ENCODE measurements at regions not wholly inside any gene's neighbourhood (a gene's known extent, or its start where the extent isn't known, plus 50 kb on each side); places are given as distances from the start of the nearest gene placed in this dataset.

DNA sequence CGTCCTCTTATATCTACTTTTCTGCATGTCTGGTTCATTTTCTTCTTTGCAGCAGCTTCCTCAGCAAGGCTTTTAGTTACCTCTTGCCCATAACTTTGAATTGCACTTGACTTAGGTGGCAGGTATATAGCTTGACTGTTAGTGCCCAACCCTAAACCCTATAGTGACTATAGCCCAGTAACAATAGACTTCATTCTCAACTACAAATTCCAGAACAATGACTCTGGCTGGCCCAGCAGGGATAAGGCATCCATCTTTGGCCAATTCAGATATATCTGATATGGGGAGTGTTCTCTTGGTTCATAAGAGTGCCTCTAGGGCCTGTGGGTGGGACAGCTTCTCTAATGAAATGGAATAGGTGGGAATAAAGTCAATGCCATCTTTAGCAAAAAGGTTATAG is 246.2 kb downstream of the DMRT2 start:
- no peak for DNase-seq (ENCODE audit: low spot score)
- TF ChIP-seq, protein P1, sequence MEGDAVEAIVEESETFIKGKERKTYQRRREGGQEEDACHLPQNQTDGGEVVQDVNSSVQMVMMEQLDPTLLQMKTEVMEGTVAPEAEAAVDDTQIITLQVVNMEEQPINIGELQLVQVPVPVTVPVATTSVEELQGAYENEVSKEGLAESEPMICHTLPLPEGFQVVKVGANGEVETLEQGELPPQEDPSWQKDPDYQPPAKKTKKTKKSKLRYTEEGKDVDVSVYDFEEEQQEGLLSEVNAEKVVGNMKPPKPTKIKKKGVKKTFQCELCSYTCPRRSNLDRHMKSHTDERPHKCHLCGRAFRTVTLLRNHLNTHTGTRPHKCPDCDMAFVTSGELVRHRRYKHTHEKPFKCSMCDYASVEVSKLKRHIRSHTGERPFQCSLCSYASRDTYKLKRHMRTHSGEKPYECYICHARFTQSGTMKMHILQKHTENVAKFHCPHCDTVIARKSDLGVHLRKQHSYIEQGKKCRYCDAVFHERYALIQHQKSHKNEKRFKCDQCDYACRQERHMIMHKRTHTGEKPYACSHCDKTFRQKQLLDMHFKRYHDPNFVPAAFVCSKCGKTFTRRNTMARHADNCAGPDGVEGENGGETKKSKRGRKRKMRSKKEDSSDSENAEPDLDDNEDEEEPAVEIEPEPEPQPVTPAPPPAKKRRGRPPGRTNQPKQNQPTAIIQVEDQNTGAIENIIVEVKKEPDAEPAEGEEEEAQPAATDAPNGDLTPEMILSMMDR (IDR thresholded peaks at IDR 0.05; ENCODE audit: borderline replicate concordance, control extremely low read depth, extremely low read depth, insufficient read depth, missing control alignments) = no peak
- in situ Hi-C loops (cut with MboI; ENCODE audit: low sequenced_read_pairs, unreplicated experiment) = no loop called here

DNA sequence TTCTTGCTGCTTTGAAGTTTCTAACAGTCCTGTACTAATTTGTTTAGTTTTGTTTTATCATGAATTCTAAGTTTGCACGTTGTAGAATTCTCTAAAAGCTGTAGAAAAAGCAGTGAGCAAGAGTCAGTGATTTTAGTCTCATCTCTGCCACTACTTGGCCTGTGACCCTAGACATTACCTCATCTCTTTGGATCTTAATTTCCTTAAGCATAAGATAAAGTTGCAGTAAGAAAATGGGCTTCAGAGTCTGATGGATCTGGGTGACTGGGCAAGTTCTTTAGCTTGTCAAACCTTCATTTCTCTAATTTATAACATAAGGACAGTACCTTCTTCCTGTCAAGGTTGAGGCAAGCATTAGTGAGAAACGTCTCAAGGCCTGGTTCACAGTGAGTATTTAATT is 247.9 kb downstream of the DMRT2 start:
- no peak for DNase-seq (ENCODE audit: low spot score)
- TF ChIP-seq, protein P1 (IDR thresholded peaks at IDR 0.05; ENCODE audit: borderline replicate concordance, control extremely low read depth, extremely low read depth, insufficient read depth, missing control alignments) = no peak
- in situ Hi-C loops (cut with MboI; ENCODE audit: low sequenced_read_pairs, unreplicated experiment) = no loop called here

DNA sequence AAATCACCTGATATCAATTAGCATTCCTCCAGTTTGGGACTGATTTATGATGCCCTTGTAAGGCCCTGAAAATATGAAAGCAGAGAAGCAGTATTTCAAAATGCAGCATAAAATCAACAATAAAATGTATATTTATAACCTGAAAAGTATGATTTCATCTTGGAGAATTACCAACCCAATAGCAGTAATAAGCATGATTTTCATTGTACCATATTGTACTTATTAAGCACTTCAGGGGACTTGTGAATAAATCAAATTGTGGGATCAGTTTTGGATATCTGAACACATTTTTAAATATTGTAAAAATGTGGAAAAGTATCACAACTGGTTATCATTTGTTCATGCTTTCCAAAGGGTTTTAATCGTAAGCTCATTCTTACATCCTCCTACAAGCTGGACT is 250.8 kb downstream of the DMRT2 start:
- no peak for DNase-seq (ENCODE audit: low spot score)
- TF ChIP-seq, protein P1 (IDR thresholded peaks at IDR 0.05; ENCODE audit: borderline replicate concordance, control extremely low read depth, extremely low read depth, insufficient read depth, missing control alignments) = no peak
- in situ Hi-C loops (cut with MboI; ENCODE audit: low sequenced_read_pairs, unreplicated experiment) = no loop called here

DNA sequence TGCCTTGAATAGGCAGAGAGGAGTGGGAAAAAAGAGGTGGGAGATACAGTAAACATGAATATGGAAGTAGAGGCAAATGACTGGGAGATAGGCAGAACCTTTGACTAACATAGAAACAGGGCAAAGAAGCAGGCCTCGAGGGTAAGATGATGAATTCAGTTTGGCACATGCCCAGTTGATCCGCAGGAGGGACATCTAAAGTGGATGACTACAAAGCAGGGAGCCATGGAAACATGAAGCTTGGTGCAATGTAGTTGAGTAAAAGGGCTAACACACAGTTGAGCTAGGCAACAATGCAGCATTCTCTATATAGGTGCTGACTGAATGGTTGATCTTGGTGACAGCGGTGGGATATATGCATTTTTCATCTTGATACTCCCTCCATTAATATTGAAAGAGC is 253.8 kb downstream of the DMRT2 start:
- TF ChIP-seq, protein P1 (IDR thresholded peaks at IDR 0.05; ENCODE audit: borderline replicate concordance, control extremely low read depth, extremely low read depth, insufficient read depth, missing control alignments) = no peak
- in situ Hi-C loops (cut with MboI; ENCODE audit: low sequenced_read_pairs, unreplicated experiment) = no loop called here
- no peak for DNase-seq (ENCODE audit: low spot score)

DNA sequence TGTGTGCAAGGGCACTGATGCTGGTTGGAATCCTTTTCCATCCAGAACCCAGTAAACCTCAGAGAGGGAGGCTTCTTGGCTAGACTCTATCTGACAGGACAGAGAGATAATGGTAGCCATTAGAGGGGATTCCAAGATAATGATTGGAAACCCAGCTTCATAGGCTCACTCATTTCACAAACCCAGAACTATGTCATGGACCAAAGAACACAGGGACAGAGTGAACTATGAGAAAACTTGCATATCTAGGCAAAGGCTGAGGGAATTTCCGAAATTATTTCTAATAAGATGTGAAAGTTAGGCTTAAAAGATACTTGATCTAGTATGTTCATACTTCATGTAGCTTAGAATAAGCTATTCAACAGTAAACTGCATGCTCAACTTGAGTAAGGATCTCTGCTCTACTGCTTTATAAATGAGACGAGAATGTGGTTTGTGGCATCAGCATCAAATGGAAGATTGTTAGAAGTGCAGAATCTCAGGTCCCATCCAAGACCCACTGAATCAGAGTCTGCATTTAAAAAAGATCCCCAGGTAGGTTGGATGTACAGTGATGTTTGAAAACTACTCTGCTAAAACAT is 261.4 kb downstream of the DMRT2 start:
- TF ChIP-seq, protein P1 (IDR thresholded peaks at IDR 0.05; ENCODE audit: borderline replicate concordance, control extremely low read depth, extremely low read depth, insufficient read depth, missing control alignments) = no peak
- no peak for DNase-seq (ENCODE audit: low spot score)
- in situ Hi-C loops (cut with MboI; ENCODE audit: low sequenced_read_pairs, unreplicated experiment) = no loop called here

DNA sequence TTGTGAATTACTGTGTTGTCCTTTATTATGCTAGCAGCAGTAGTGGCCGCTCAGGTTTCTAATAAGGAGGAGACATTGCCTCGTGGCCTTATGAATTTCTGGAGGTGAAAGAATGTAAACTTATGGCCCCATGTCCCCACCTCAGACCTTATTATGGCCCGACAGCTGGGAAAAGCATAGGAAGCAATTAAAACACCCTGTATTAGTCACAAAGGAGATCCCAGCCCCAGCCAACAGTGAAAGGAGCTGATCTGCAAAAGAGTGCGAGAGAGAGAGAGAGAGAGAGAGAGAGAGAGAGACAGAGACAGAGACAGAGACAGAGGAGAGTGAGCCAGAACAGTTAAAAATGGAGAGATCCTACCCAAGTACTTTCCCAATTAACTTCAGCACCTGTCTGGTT is 269.3 kb downstream of the DMRT2 start:
- no peak for DNase-seq (ENCODE audit: low spot score)
- TF ChIP-seq, protein P1 (IDR thresholded peaks at IDR 0.05; ENCODE audit: borderline replicate concordance, control extremely low read depth, extremely low read depth, insufficient read depth, missing control alignments) = no peak
- in situ Hi-C loops (cut with MboI; ENCODE audit: low sequenced_read_pairs, unreplicated experiment) = no loop called here

Data from GM13976 (cell line).